ENCODE measurements at regions not wholly inside any gene's neighbourhood (a gene's known extent, or its start where the extent isn't known, plus 50 kb on each side); places are given as distances from the start of the nearest gene placed in this dataset.
"Not testable (repeated sequence)": the region's sequence is repeated elsewhere in the genome, so short reads cannot be mapped to it uniquely, and the experiment has no call there.

GRCh38 chr3:6733699-6734394, 127.1 kb upstream of the GRM7 start:
- Histone ChIP-seq H3K27me3 (ENCODE audit: control insufficient read depth, insufficient read depth, low read length) (no peaks in the 10 kb centered on the region), H3K36me3 (ENCODE audit: control insufficient read depth, insufficient read depth, low read length) (no peaks in the 10 kb centered on the region), H3K4me1 (ENCODE audit: control insufficient read depth, insufficient read depth, low read length) (no peaks in the 10 kb centered on the region), H3K9me3 (ENCODE audit: control insufficient read depth, low read length) (no peaks in the 10 kb centered on the region), H3K9ac (ENCODE audit: low read length) (no peak overlapping the region), H3K4me3 (ENCODE audit: low read length) (no peak overlapping the region)

GRCh38 chr3:6734395-6734746, 126.5 kb upstream of the GRM7 start:
- no peak overlapping the region for H3K4me3 ChIP-seq (ENCODE audit: low read length)
- H3K9ac ChIP-seq (ENCODE audit: low read length), result no peak overlapping the region
- H3K4me1 ChIP-seq (ENCODE audit: control insufficient read depth, insufficient read depth, low read length), result no peaks in the 10 kb centered on the region
- H3K9me3 ChIP-seq (ENCODE audit: control insufficient read depth, low read length), result no peaks in the 10 kb centered on the region
- no peaks in the 10 kb centered on the region for H3K36me3 ChIP-seq (ENCODE audit: control insufficient read depth, insufficient read depth, low read length)
- H3K27me3 ChIP-seq (ENCODE audit: control insufficient read depth, insufficient read depth, low read length), result no peaks in the 10 kb centered on the region

GRCh38 chr3:6736836-6737629, 123.9 kb upstream of the GRM7 start:
- no peaks in the 10 kb centered on the region for H3K36me3 ChIP-seq (ENCODE audit: control insufficient read depth, insufficient read depth, low read length)
- no peaks in the 10 kb centered on the region for H3K4me1 ChIP-seq (ENCODE audit: control insufficient read depth, insufficient read depth, low read length)
- H3K9me3 ChIP-seq (ENCODE audit: control insufficient read depth, low read length), result no peaks in the 10 kb centered on the region
- no peak overlapping the region for H3K9ac ChIP-seq (ENCODE audit: low read length)
- no peaks in the 10 kb centered on the region for H3K27me3 ChIP-seq (ENCODE audit: control insufficient read depth, insufficient read depth, low read length)
- H3K4me3 ChIP-seq (ENCODE audit: low read length), result no peak overlapping the region

GRCh38 chr3:6737630-6738029, 123.3 kb upstream of the GRM7 start:
- Histone ChIP-seq H3K4me3 (ENCODE audit: low read length) (no peak overlapping the region), H3K27me3 (ENCODE audit: control insufficient read depth, insufficient read depth, low read length) (no peaks in the 10 kb centered on the region), H3K9ac (ENCODE audit: low read length) (no peak overlapping the region), H3K9me3 (ENCODE audit: control insufficient read depth, low read length) (no peaks in the 10 kb centered on the region), H3K36me3 (ENCODE audit: control insufficient read depth, insufficient read depth, low read length) (no peaks in the 10 kb centered on the region), H3K4me1 (ENCODE audit: control insufficient read depth, insufficient read depth, low read length) (no peaks in the 10 kb centered on the region)

- Histone ChIP-seq H3K4me3 (ENCODE audit: low read length) (no peak overlapping the region), H3K36me3 (ENCODE audit: control insufficient read depth, insufficient read depth, low read length) (no peaks in the 10 kb centered on the region), H3K4me1 (ENCODE audit: control insufficient read depth, insufficient read depth, low read length) (no peaks in the 10 kb centered on the region), H3K9ac (ENCODE audit: low read length) (no peak overlapping the region), H3K27me3 (ENCODE audit: control insufficient read depth, insufficient read depth, low read length) (no peaks in the 10 kb centered on the region), H3K9me3 (ENCODE audit: control insufficient read depth, low read length) (no peaks in the 10 kb centered on the region)
These were observed 121.6 kb upstream of the GRM7 start for GRCh38 chr3:6739288-6739687.

- Histone ChIP-seq H3K9me3 (ENCODE audit: control insufficient read depth, low read length) (no peaks in the 10 kb centered on the region), H3K9ac (ENCODE audit: low read length) (no peak overlapping the region), H3K27me3 (ENCODE audit: control insufficient read depth, insufficient read depth, low read length) (no peaks in the 10 kb centered on the region), H3K4me1 (ENCODE audit: control insufficient read depth, insufficient read depth, low read length) (no peaks in the 10 kb centered on the region), H3K36me3 (ENCODE audit: control insufficient read depth, insufficient read depth, low read length) (no peaks in the 10 kb centered on the region), H3K4me3 (ENCODE audit: low read length) (no peak overlapping the region)
These were observed 117.7 kb upstream of the GRM7 start for GRCh38 chr3:6743067-6743720.

- Histone ChIP-seq H3K4me1 (ENCODE audit: control insufficient read depth, insufficient read depth, low read length) (no peaks in the 10 kb centered on the region), H3K9ac (ENCODE audit: low read length) (no peak overlapping the region), H3K27me3 (ENCODE audit: control insufficient read depth, insufficient read depth, low read length) (no peaks in the 10 kb centered on the region), H3K36me3 (ENCODE audit: control insufficient read depth, insufficient read depth, low read length) (no peaks in the 10 kb centered on the region), H3K4me3 (ENCODE audit: low read length) (no peak overlapping the region), H3K9me3 (ENCODE audit: control insufficient read depth, low read length) (no peaks in the 10 kb centered on the region)
These were observed 114.5 kb upstream of the GRM7 start for GRCh38 chr3:6746443-6746842.

GRCh38 chr3:6747017-6747416, 113.9 kb upstream of the GRM7 start:
- no peak overlapping the region for H3K9ac ChIP-seq (ENCODE audit: low read length)

GRCh38 chr3:6750782-6751181, 110.1 kb upstream of the GRM7 start:
- Histone ChIP-seq H3K9ac (ENCODE audit: low read length) (no peak overlapping the region), H3K27me3 (ENCODE audit: control insufficient read depth, insufficient read depth, low read length) (no peaks in the 10 kb centered on the region), H3K4me3 (ENCODE audit: low read length) (no peak overlapping the region), H3K36me3 (ENCODE audit: control insufficient read depth, insufficient read depth, low read length) (no peaks in the 10 kb centered on the region), H3K9me3 (ENCODE audit: control insufficient read depth, low read length) (no peaks in the 10 kb centered on the region), H3K4me1 (ENCODE audit: control insufficient read depth, insufficient read depth, low read length) (no peaks in the 10 kb centered on the region)

More at GRCh38 chr3:6747017-6747416, 113.9 kb upstream of the GRM7 start:
- Histone ChIP-seq H3K9me3 (ENCODE audit: control insufficient read depth, low read length) (no peaks in the 10 kb centered on the region), H3K4me1 (ENCODE audit: control insufficient read depth, insufficient read depth, low read length) (no peaks in the 10 kb centered on the region), H3K4me3 (ENCODE audit: low read length) (no peak overlapping the region), H3K27me3 (ENCODE audit: control insufficient read depth, insufficient read depth, low read length) (no peaks in the 10 kb centered on the region), H3K36me3 (ENCODE audit: control insufficient read depth, insufficient read depth, low read length) (no peaks in the 10 kb centered on the region)

GRCh38 chr3:6753536-6753935, 107.4 kb upstream of the GRM7 start:
- no peak overlapping the region for H3K4me3 ChIP-seq (ENCODE audit: low read length)
- H3K9me3 ChIP-seq (ENCODE audit: control insufficient read depth, low read length), result no peaks in the 10 kb centered on the region
- no peaks in the 10 kb centered on the region for H3K36me3 ChIP-seq (ENCODE audit: control insufficient read depth, insufficient read depth, low read length)
- H3K9ac ChIP-seq (ENCODE audit: low read length), result no peak overlapping the region
- H3K27me3 ChIP-seq (ENCODE audit: control insufficient read depth, insufficient read depth, low read length), result no peaks in the 10 kb centered on the region
- no peaks in the 10 kb centered on the region for H3K4me1 ChIP-seq (ENCODE audit: control insufficient read depth, insufficient read depth, low read length)

GRCh38 chr3:6769532-6770396, 91.2 kb upstream of the GRM7 start:
- not testable (repeated sequence) for H3K27me3 ChIP-seq (ENCODE audit: control insufficient read depth, insufficient read depth, low read length); H3K4me3 ChIP-seq (ENCODE audit: low read length); H3K9me3 ChIP-seq (ENCODE audit: control insufficient read depth, low read length); H3K4me1 ChIP-seq (ENCODE audit: control insufficient read depth, insufficient read depth, low read length); H3K9ac ChIP-seq (ENCODE audit: low read length); H3K36me3 ChIP-seq (ENCODE audit: control insufficient read depth, insufficient read depth, low read length)

GRCh38 chr3:6770397-6770690, 90.6 kb upstream of the GRM7 start:
- Histone ChIP-seq H3K4me3 (ENCODE audit: low read length) (no peak overlapping the region), H3K9ac (ENCODE audit: low read length) (no peak overlapping the region), H3K9me3 (ENCODE audit: control insufficient read depth, low read length) (no peaks in the 10 kb centered on the region), H3K36me3 (ENCODE audit: control insufficient read depth, insufficient read depth, low read length) (no peaks in the 10 kb centered on the region), H3K4me1 (ENCODE audit: control insufficient read depth, insufficient read depth, low read length) (no peaks in the 10 kb centered on the region), H3K27me3 (ENCODE audit: control insufficient read depth, insufficient read depth, low read length) (no peaks in the 10 kb centered on the region)

Data from mucosa of stomach (tissue), 1 donor.